ENCODE measurements at regions not wholly inside any gene's neighbourhood (a gene's known extent, or its start where the extent isn't known, plus 50 kb on each side); places are given as distances from the start of the nearest gene placed in this dataset.
"Not testable (repeated sequence)": the region's sequence is repeated elsewhere in the genome, so short reads cannot be mapped to it uniquely, and the experiment has no call there.

- DNase-seq, result no peak
Observed at GRCh38 chr6:44036699-44037101, 90.6 kb downstream of the MRPL14 start.

- DNase-seq, result no peak
Observed at GRCh38 chr6:44036196-44036595, 91.1 kb downstream of the MRPL14 start.

GRCh38 chr6:44035621-44036020 is 91.6 kb downstream of the MRPL14 start:
- DNase-seq, result no peak

- DNase-seq, result no peak
Observed at GRCh38 chr6:44034931-44035345, 92.3 kb downstream of the MRPL14 start.

GRCh38 chr6:44034391-44034861 is 92.8 kb downstream of the MRPL14 start:
- DNase-seq, result no peak

GRCh38 chr6:44030812-44031454 is 96.3 kb downstream of the MRPL14 start:
- no peak for DNase-seq

- DNase-seq, result no peak
Observed at GRCh38 chr6:44029444-44030185, 97.6 kb downstream of the MRPL14 start.

GRCh38 chr6:44028789-44029310 is 98.4 kb downstream of the MRPL14 start:
- DNase-seq, result no peak

GRCh38 chr6:44025226-44025625 is 102.0 kb downstream of the MRPL14 start:
- DNase-seq, result no peak

GRCh38 chr6:44024574-44025219 is 102.6 kb downstream of the MRPL14 start:
- DNase-seq, result no peak

- no peak for DNase-seq
Observed at GRCh38 chr6:44023586-44024454, 103.4 kb downstream of the MRPL14 start.

GRCh38 chr6:44022671-44023352 is 104.4 kb downstream of the MRPL14 start:
- no peak for DNase-seq

GRCh38 chr6:44022296-44022661 is 105.0 kb downstream of the MRPL14 start:
- DNase-seq, result no peak

GRCh38 chr6:44021589-44022295 is 105.5 kb downstream of the MRPL14 start:
- DNase-seq, result no peak

GRCh38 chr6:44020664-44021425 is 106.4 kb downstream of the MRPL14 start:
- DNase-seq, result no peak

- no peak for DNase-seq
Observed at GRCh38 chr6:44020148-44020547, 107.1 kb downstream of the MRPL14 start.

GRCh38 chr6:44017307-44017706 is 109.9 kb downstream of the MRPL14 start:
- DNase-seq, result not testable (repeated sequence)

- DNase-seq, result no peak
Observed at GRCh38 chr6:44016131-44016870, 111.0 kb downstream of the MRPL14 start.

GRCh38 chr6:44012078-44012493 is 115.2 kb downstream of the MRPL14 start:
- DNase-seq, result no peak
